Thyroid gland (tissue), 4 donors: ENCODE measurements at regions not wholly inside any gene's neighbourhood (a gene's known extent, or its start where the extent isn't known, plus 50 kb on each side); places are given as distances from the start of the nearest gene placed in this dataset.

ENCODE experiments used
- POLR2A ChIP-seq, 2 donors: fragments of 450-650 bp; IDR thresholded peaks; one replicate each; pipeline ENCODE4 v1.6.1; 2017; ENCODE audit warnings: antibody characterized with exemption in 2 of 2, mild to moderate bottlenecking in 2 of 2, moderate library complexity in 1 of 2
- TF ChIP-seq, protein P1 (sequence below), 6 experiments: fragments of 200-600 bp in 3 of 6; fragments of 450-650 bp in 3 of 6; sonication (generic) in 3 of 6; IDR thresholded peaks; one replicate each; pipeline ENCODE4 v1.5.1; 2016 to 2019; ENCODE audit warnings: antibody characterized with exemption in 6 of 6, mild to moderate bottlenecking in 2 of 6, inconsistent platforms in 1 of 6, moderate library complexity in 1 of 6

GRCh38 chr2:84194181-84194580 lies 264.9 kb downstream of the SUCLG1 start:
- TF ChIP-seq, protein P1, sequence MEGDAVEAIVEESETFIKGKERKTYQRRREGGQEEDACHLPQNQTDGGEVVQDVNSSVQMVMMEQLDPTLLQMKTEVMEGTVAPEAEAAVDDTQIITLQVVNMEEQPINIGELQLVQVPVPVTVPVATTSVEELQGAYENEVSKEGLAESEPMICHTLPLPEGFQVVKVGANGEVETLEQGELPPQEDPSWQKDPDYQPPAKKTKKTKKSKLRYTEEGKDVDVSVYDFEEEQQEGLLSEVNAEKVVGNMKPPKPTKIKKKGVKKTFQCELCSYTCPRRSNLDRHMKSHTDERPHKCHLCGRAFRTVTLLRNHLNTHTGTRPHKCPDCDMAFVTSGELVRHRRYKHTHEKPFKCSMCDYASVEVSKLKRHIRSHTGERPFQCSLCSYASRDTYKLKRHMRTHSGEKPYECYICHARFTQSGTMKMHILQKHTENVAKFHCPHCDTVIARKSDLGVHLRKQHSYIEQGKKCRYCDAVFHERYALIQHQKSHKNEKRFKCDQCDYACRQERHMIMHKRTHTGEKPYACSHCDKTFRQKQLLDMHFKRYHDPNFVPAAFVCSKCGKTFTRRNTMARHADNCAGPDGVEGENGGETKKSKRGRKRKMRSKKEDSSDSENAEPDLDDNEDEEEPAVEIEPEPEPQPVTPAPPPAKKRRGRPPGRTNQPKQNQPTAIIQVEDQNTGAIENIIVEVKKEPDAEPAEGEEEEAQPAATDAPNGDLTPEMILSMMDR (IDR thresholded peaks at IDR 0.05): no peak
- TF ChIP-seq POLR2A (IDR thresholded peaks at IDR 0.05): no peak
